Spleen (tissue), 11 donors: ENCODE measurements at regions not wholly inside any gene's neighbourhood (a gene's known extent, or its start where the extent isn't known, plus 50 kb on each side); places are given as distances from the start of the nearest gene placed in this dataset.
"Not testable (repeated sequence)": the region's sequence is repeated elsewhere in the genome, so short reads cannot be mapped to it uniquely, and the experiment has no call there.

Experiments
- DNase-seq: peaks from one replicate; pipeline ENCODE4 v3.0.0-alpha.2; 2020
- H3K27ac ChIP-seq, 8 donors: fragments of 200-600 bp; sonication (generic) in 7 of 8; 1 replicate in 4 of 8; 2 replicates in 4 of 8; pipeline versions ENCODE4 v1.5.0 to v1.8.0; 2016 to 2021; ENCODE audit warnings: inconsistent platforms in 4 of 8, mild to moderate bottlenecking in 4 of 8, moderate library complexity in 1 of 8
- H3K27me3 ChIP-seq, 7 donors: fragments of 200-600 bp; sonication (generic) in 6 of 7; replicated peaks in 1 of 7; 1 replicate in 4 of 7; 2 replicates in 3 of 7; pipeline versions ENCODE4 v1.5.0 to v1.8.0; 2016 to 2021; ENCODE audit warnings: inconsistent platforms in 3 of 7, mild to moderate bottlenecking in 1 of 7
- H3K36me3 ChIP-seq, 6 donors: fragments of 200-600 bp; sonication (generic) in 5 of 6; 1 replicate in 4 of 6; 2 replicates in 2 of 6; pipeline versions ENCODE4 v1.5.0 to v1.8.0; 2016 to 2021; ENCODE audit warnings: inconsistent platforms in 2 of 6
- H3K4me1 ChIP-seq, 6 donors: fragments of 200-600 bp; sonication (generic) in 5 of 6; 1 replicate in 3 of 6; 2 replicates in 3 of 6; pipeline versions ENCODE4 v1.5.0 to v1.8.0; 2016 to 2021; ENCODE audit warnings: inconsistent platforms in 3 of 6
- H3K4me3 ChIP-seq, 8 donors: fragments of 200-600 bp; sonication (generic) in 7 of 8; 1 replicate in 4 of 8; 2 replicates in 4 of 8; pipeline versions ENCODE4 v1.5.0 to v1.8.0; 2016 to 2021; ENCODE audit warnings: inconsistent platforms in 4 of 8, mild to moderate bottlenecking in 4 of 8, moderate library complexity in 2 of 8
- H3K9me3 ChIP-seq, 8 donors: fragments of 200-600 bp; sonication (generic) in 7 of 8; 1 replicate in 4 of 8; 2 replicates in 4 of 8; pipeline versions ENCODE4 v1.5.0 to v1.8.0; 2016 to 2021; ENCODE audit warnings: inconsistent platforms in 4 of 8
- CTCF ChIP-seq, 11 experiments: fragments of 200-600 bp in 7 of 11; fragments of 450-650 bp in 4 of 11; sonication (generic) in 4 of 11; IDR thresholded peaks in 8 of 11; conservative IDR thresholded peaks in 3 of 11; 1 replicate in 7 of 11; 2 replicates in 4 of 11; pipeline versions ENCODE4 v1.4.0 to v1.8.0; 2016 to 2021; ENCODE audit warnings: antibody characterized with exemption in 11 of 11, inconsistent platforms in 4 of 11, mild to moderate bottlenecking in 1 of 11
- POLR2A ChIP-seq, 3 donors: fragments of 450-650 bp; IDR thresholded peaks; one replicate each; pipeline ENCODE4 v1.5.1; 2017; ENCODE audit warnings: antibody characterized with exemption in 3 of 3, mild to moderate bottlenecking in 1 of 3
- POLR2AphosphoS5 ChIP-seq, 3 donors: sonication (generic); formaldehyde crosslinking; IDR thresholded peaks; one replicate each; pipeline ENCODE4 v1.5.1; 2017; ENCODE audit warnings: antibody characterized with exemption in 3 of 3
- WGBS, 5 donors: extraction: QIAGEN DNeasy Blood & Tissue Kit in 3 of 5; methylation state at CpG; one replicate each; pipeline versions ENCODE4 v1.1.5 to v1.1.7; 2013 to 2018; 5-methylcytosine and 5-hydroxymethylcytosine counted together
- intact Hi-C: fragments of 100-400 bp; cut with DNase I; formaldehyde crosslinking; loops from one replicate; pipeline ENCODE4 v1.15.0; 2023; ENCODE audit warnings: low total_unique reads
- donor health status: healthy with polysubstance abuse.
- donor health status: DM: no; HTN: no; CAD: no; lungs with moderate emphysema.
- donor health status: DM: no; HTN: no; CAD: no.
- donor health status: Bipolar disorder and iron deficiency.
- donor health status: healthy.
- donor health status: DM: no; HTN: no; CAD: no.
- donor health status: DM: yes; HTN: yes; CAD: no.

- no peaks in the 10 kb centered on the region for H3K4me1 ChIP-seq
- intact Hi-C loops = no loop called here
- H3K4me3 ChIP-seq = no peak overlapping the region
- 76 to 90% (median 84%) methylated on average over 1 of the region's 1 CpG for WGBS, 5 donors
- H3K27ac ChIP-seq = no peak overlapping the region
- no peaks in the 10 kb centered on the region for H3K9me3 ChIP-seq
- no peaks in the 10 kb centered on the region for H3K36me3 ChIP-seq
- DNase-seq = no peak
- no peak for TF ChIP-seq CTCF (IDR thresholded peaks at IDR 0.05 in 8 of 11, conservative IDR thresholded peaks at IDR 0.05 in 3 of 11)
- no peak for TF ChIP-seq POLR2AphosphoS5 (IDR thresholded peaks at IDR 0.05)
- no peak for TF ChIP-seq POLR2A (IDR thresholded peaks at IDR 0.05)
- H3K27me3 ChIP-seq = no peaks in the 10 kb centered on the region
Observed at GRCh38 chr10:33835556-33835955, 501.1 kb upstream of the NRP1 start.

GRCh38 chr10:33833566-33833965, 499.1 kb upstream of the NRP1 start:
- H3K4me3 ChIP-seq = no peak overlapping the region
- TF ChIP-seq POLR2AphosphoS5 (IDR thresholded peaks at IDR 0.05) (no peak), CTCF (IDR thresholded peaks at IDR 0.05 in 8 of 11, conservative IDR thresholded peaks at IDR 0.05 in 3 of 11) (no peak), POLR2A (IDR thresholded peaks at IDR 0.05) (no peak)
- 88 to 94% (median 92%) methylated on average over 5 of the region's 5 CpGs for WGBS, 5 donors

GRCh38 chr10:33832124-33832787, 497.8 kb upstream of the NRP1 start:
- Histone ChIP-seq H3K4me1 (no peaks in the 10 kb centered on the region), H3K27me3 (no peaks in the 10 kb centered on the region), H3K9me3 (no peaks in the 10 kb centered on the region), H3K27ac (no peak overlapping the region), H3K4me3 (no peak overlapping the region), H3K36me3 (no peaks in the 10 kb centered on the region)
- WGBS, 5 donors = 71 to 83% (median 80%) methylated on average over 4 of the region's 4 CpGs
- TF ChIP-seq POLR2A (IDR thresholded peaks at IDR 0.05) (no peak), POLR2AphosphoS5 (IDR thresholded peaks at IDR 0.05) (no peak), CTCF (IDR thresholded peaks at IDR 0.05 in 8 of 11, conservative IDR thresholded peaks at IDR 0.05 in 3 of 11) (no peak)
- DNase-seq = no peak
- intact Hi-C loops = no loop called here

More at GRCh38 chr10:33833566-33833965, 499.1 kb upstream of the NRP1 start:
- intact Hi-C loops = no loop called here
- Histone ChIP-seq H3K4me1 (no peaks in the 10 kb centered on the region), H3K9me3 (no peaks in the 10 kb centered on the region), H3K27ac (no peak overlapping the region), H3K36me3 (no peaks in the 10 kb centered on the region), H3K27me3 (no peaks in the 10 kb centered on the region)
- no peak for DNase-seq

GRCh38 chr10:33831591-33831990, 497.1 kb upstream of the NRP1 start:
- no peaks in the 10 kb centered on the region for H3K27me3 ChIP-seq
- H3K9me3 ChIP-seq = no peaks in the 10 kb centered on the region
- TF ChIP-seq POLR2A (IDR thresholded peaks at IDR 0.05) (no peak), POLR2AphosphoS5 (IDR thresholded peaks at IDR 0.05) (no peak)
- intact Hi-C loops = no loop called here
- WGBS, 5 donors = 53 to 77% (median 75%) methylated on average over 2 of the region's 2 CpGs
- H3K36me3 ChIP-seq = no peaks in the 10 kb centered on the region
- H3K4me1 ChIP-seq = no peaks in the 10 kb centered on the region
- DNase-seq = no peak
- no peak overlapping the region for H3K4me3 ChIP-seq
- no peak overlapping the region for H3K27ac ChIP-seq

GRCh38 chr10:33829899-33830298, 495.4 kb upstream of the NRP1 start:
- H3K4me3 ChIP-seq, H3K27ac ChIP-seq, DNase-seq, H3K9me3 ChIP-seq, H3K27me3 ChIP-seq, H3K4me1 ChIP-seq, H3K36me3 ChIP-seq, intact Hi-C loops: not testable (repeated sequence)
- 87 to 96% (median 93%) methylated on average over 3 of the region's 3 CpGs for WGBS, 5 donors
